ENCODE measurements at regions not wholly inside any gene's neighbourhood (a gene's known extent, or its start where the extent isn't known, plus 50 kb on each side); places are given as distances from the start of the nearest gene placed in this dataset.

GRCh38 chr2:239516954-239517305, 116.1 kb upstream of the HDAC4 start:
- Histone ChIP-seq H2AFZ (no peak overlapping the region), H3F3A (replicated peaks; ENCODE audit: low read depth) (no peaks in the 10 kb centered on the region), H3K9me2 (ENCODE audit: insufficient read depth) (no peaks in the 10 kb centered on the region), H3K36me3 (ENCODE audit: insufficient read depth) (no peaks in the 10 kb centered on the region), H4K20me1 (replicated peaks; ENCODE audit: insufficient read depth) (no peaks in the 10 kb centered on the region), H3K4me1 (ENCODE audit: insufficient read depth) (no peaks in the 10 kb centered on the region), H3K79me2 (replicated peaks; ENCODE audit: insufficient read depth) (no peaks in the 10 kb centered on the region), H3K27me3 (ENCODE audit: insufficient read depth) (no peaks in the 10 kb centered on the region), H3K4me3 (no peak overlapping the region), H3K4me2 (no peak overlapping the region), H3K27ac (ENCODE audit: low read depth) (no peak overlapping the region)
- Mint-ChIP-seq H3K4me3 (no peak overlapping the region), H3K36me3 (ENCODE audit: low read depth) (no peaks in the 10 kb centered on the region), H3K27ac (no peak overlapping the region), H3K9me3 (peaks cover 2% of the 10 kb centered on the region; the same call in 2 of the 3 replicates), H3K27me3 (ENCODE audit: insufficient read depth, low read depth, poor library complexity) (peaks cover 12% of the 10 kb centered on the region), H3K4me1 (peaks cover 10% of the 10 kb centered on the region)
- no peak for TF ChIP-seq CTCF (conservative IDR thresholded peaks at IDR 0.05; ENCODE audit: low read depth in 2 of 2)
- TF ChIP-seq, protein P1, sequence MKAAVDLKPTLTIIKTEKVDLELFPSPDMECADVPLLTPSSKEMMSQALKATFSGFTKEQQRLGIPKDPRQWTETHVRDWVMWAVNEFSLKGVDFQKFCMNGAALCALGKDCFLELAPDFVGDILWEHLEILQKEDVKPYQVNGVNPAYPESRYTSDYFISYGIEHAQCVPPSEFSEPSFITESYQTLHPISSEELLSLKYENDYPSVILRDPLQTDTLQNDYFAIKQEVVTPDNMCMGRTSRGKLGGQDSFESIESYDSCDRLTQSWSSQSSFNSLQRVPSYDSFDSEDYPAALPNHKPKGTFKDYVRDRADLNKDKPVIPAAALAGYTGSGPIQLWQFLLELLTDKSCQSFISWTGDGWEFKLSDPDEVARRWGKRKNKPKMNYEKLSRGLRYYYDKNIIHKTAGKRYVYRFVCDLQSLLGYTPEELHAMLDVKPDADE (IDR thresholded peaks at IDR 0.05): no peak
- no peak for TF ChIP-seq EZH2 (IDR thresholded peaks at IDR 0.05; ENCODE audit: low read depth, unreplicated experiment)
- no peak for ATAC-seq
- no peak for DNase-seq (ENCODE audit: low spot score)

DNA sequence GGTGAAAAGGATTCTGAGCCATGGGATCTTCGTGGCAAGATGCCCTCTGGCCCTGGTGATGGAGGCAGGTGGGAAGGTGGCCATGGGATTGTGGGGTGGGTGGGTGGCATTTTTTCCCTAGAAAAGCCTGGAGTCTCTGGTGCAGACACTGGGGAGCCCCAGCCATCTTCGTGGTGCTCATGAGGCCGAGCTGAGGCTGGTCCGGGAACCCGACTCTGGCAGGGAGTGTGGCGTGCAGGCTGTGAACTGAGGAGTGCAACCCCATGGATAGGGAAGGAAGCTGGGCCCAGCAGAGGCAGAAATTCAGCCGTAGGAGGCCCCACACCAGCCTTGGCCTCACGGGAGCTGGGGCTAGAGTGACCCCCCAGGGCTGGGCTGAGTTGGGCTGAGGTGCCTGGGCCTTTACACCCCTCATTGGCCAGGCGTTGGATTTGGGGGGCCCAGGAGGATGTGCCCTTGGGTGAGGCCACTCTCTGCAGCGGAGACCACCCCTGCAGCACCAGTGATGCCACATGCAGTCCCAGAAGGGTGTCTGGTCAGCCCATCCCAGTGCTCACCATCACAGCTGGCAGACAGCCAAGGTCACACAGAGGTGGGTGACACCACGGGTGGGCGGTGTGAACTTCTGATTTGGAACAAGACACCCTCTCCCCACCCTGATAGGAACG, 115.6 kb upstream of the HDAC4 start:
- no peak overlapping the region for H3K27ac Mint-ChIP-seq
- H3K36me3 Mint-ChIP-seq (ENCODE audit: low read depth): no peaks in the 10 kb centered on the region
- H2AFZ ChIP-seq: no peak overlapping the region
- H3K27ac ChIP-seq (ENCODE audit: low read depth): no peak overlapping the region
- H3K79me2 ChIP-seq (replicated peaks; ENCODE audit: insufficient read depth): no peaks in the 10 kb centered on the region
- no peaks in the 10 kb centered on the region for H3K36me3 ChIP-seq (ENCODE audit: insufficient read depth)
- H3F3A ChIP-seq (replicated peaks; ENCODE audit: low read depth): no peaks in the 10 kb centered on the region
- TF ChIP-seq EZH2 (IDR thresholded peaks at IDR 0.05; ENCODE audit: low read depth, unreplicated experiment): no peak
- no peak for TF ChIP-seq EZH2phosphoT487 (IDR thresholded peaks at IDR 0.05; ENCODE audit: unreplicated experiment)
- peaks cover 12% of the 10 kb centered on the region for H3K27me3 Mint-ChIP-seq (ENCODE audit: insufficient read depth, low read depth, poor library complexity)
- H3K9me3 Mint-ChIP-seq: peaks cover 2% of the 10 kb centered on the region; the same call in 2 of the 3 replicates
- peaks cover 10% of the 10 kb centered on the region for H3K4me1 Mint-ChIP-seq
- no peak for DNase-seq (ENCODE audit: low spot score)
- H3K4me2 ChIP-seq: no peak overlapping the region
- no peaks in the 10 kb centered on the region for H3K9me2 ChIP-seq (ENCODE audit: insufficient read depth)
- H3K4me1 ChIP-seq (ENCODE audit: insufficient read depth): no peaks in the 10 kb centered on the region
- H3K4me3 Mint-ChIP-seq: no peak overlapping the region
- ATAC-seq: no peak
- no peaks in the 10 kb centered on the region for H4K20me1 ChIP-seq (replicated peaks; ENCODE audit: insufficient read depth)
- no peak overlapping the region for H3K4me3 ChIP-seq
- no peaks in the 10 kb centered on the region for H3K27me3 ChIP-seq (ENCODE audit: insufficient read depth)

GRCh38 chr2:239514754-239515530, 114.1 kb upstream of the HDAC4 start:
- Mint-ChIP-seq H3K27ac (no peak overlapping the region), H3K36me3 (ENCODE audit: low read depth) (no peaks in the 10 kb centered on the region), H3K4me1 (peaks cover 10% of the 10 kb centered on the region), H3K9me3 (peaks cover 2% of the 10 kb centered on the region; the same call in 2 of the 3 replicates), H3K27me3 (ENCODE audit: insufficient read depth, low read depth, poor library complexity) (peaks cover 14% of the 10 kb centered on the region), H3K4me3 (no peak overlapping the region)
- H3K27ac ChIP-seq (ENCODE audit: low read depth): no peak overlapping the region
- H3K4me2 ChIP-seq: no peak overlapping the region
- TF ChIP-seq STAT1 (IDR thresholded peaks at IDR 0.05; ENCODE audit: unreplicated experiment): no peak
- no peak for TF ChIP-seq EZH2phosphoT487 (IDR thresholded peaks at IDR 0.05; ENCODE audit: unreplicated experiment)
- no peak for TF ChIP-seq REST (IDR thresholded peaks at IDR 0.05; ENCODE audit: unreplicated experiment)
- no peak for TF ChIP-seq ZNF331 (CRISPR knock-in tag; IDR thresholded peaks at IDR 0.05; ENCODE audit: low read depth)
- no peak for TF ChIP-seq ZNF114 (CRISPR knock-in tag; IDR thresholded peaks at IDR 0.05)
- TF ChIP-seq CREB1 (CRISPR knock-in tag; IDR thresholded peaks at IDR 0.05; ENCODE audit: low read depth): peak; percentile 68
- H2AFZ ChIP-seq: no peak overlapping the region
- ATAC-seq (peak; percentile 42), DNase-seq (ENCODE audit: low spot score) (peak; percentile 17)
- no peaks in the 10 kb centered on the region for H4K20me1 ChIP-seq (replicated peaks; ENCODE audit: insufficient read depth)
- H3K79me2 ChIP-seq (replicated peaks; ENCODE audit: insufficient read depth): no peaks in the 10 kb centered on the region
- no peaks in the 10 kb centered on the region for H3K4me1 ChIP-seq (ENCODE audit: insufficient read depth)
- no peaks in the 10 kb centered on the region for H3K27me3 ChIP-seq (ENCODE audit: insufficient read depth)
- H3F3A ChIP-seq (replicated peaks; ENCODE audit: low read depth): no peaks in the 10 kb centered on the region
- H3K36me3 ChIP-seq (ENCODE audit: insufficient read depth): no peaks in the 10 kb centered on the region
- H3K4me3 ChIP-seq: no peak overlapping the region
- H3K9me2 ChIP-seq (ENCODE audit: insufficient read depth): no peaks in the 10 kb centered on the region
